ENCODE measurements at regions not wholly inside any gene's neighbourhood (a gene's known extent, or its start where the extent isn't known, plus 50 kb on each side); places are given as distances from the start of the nearest gene placed in this dataset.

- no peaks in the 10 kb centered on the region for H3K36me3 ChIP-seq
- peaks cover 21% of the 10 kb centered on the region for H3K27me3 ChIP-seq
- H3K27ac ChIP-seq = no peak overlapping the region
- H3K9me3 ChIP-seq = no peaks in the 10 kb centered on the region
- DNase-seq (no peak), ATAC-seq (no peak)
- no peak for TF ChIP-seq CTCF (IDR thresholded peaks at IDR 0.05)
- no peak overlapping the region for H3K4me3 ChIP-seq
- intact Hi-C loops (cut with DNase I) = no loop called here
- H3K4me1 ChIP-seq = no peaks in the 10 kb centered on the region
These were observed 96.1 kb upstream of the ELAC2 start for GRCh38 chr17:13113821-13114525.

GRCh38 chr17:13107676-13108235 is 89.9 kb upstream of the ELAC2 start:
- ATAC-seq (no peak), DNase-seq (no peak)
- H3K27me3 ChIP-seq = peaks cover 7% of the 10 kb centered on the region
- no peak overlapping the region for H3K4me3 ChIP-seq
- H3K27ac ChIP-seq = no peak overlapping the region
- TF ChIP-seq CTCF (IDR thresholded peaks at IDR 0.05) = no peak
- no peaks in the 10 kb centered on the region for H3K4me1 ChIP-seq
- intact Hi-C loops (cut with DNase I) = no loop called here
- H3K9me3 ChIP-seq = no peaks in the 10 kb centered on the region
- no peaks in the 10 kb centered on the region for H3K36me3 ChIP-seq

GRCh38 chr17:13106171-13106570 is 88.3 kb upstream of the ELAC2 start:
- H3K27ac ChIP-seq = no peak overlapping the region
- H3K9me3 ChIP-seq = no peaks in the 10 kb centered on the region
- no peaks in the 10 kb centered on the region for H3K27me3 ChIP-seq
- no peaks in the 10 kb centered on the region for H3K36me3 ChIP-seq
- no peak for TF ChIP-seq CTCF (IDR thresholded peaks at IDR 0.05)
- H3K4me3 ChIP-seq = no peak overlapping the region
- ATAC-seq (no peak), DNase-seq (no peak)
- intact Hi-C loops (cut with DNase I) = no loop called here
- no peaks in the 10 kb centered on the region for H3K4me1 ChIP-seq

- DNase-seq (no peak), ATAC-seq (no peak)
- no peaks in the 10 kb centered on the region for H3K36me3 ChIP-seq
- no peak overlapping the region for H3K4me3 ChIP-seq
- no peak for TF ChIP-seq CTCF (IDR thresholded peaks at IDR 0.05)
- H3K9me3 ChIP-seq = no peaks in the 10 kb centered on the region
- intact Hi-C loops (cut with DNase I) = no loop called here
- no peak overlapping the region for H3K27ac ChIP-seq
- H3K4me1 ChIP-seq = no peaks in the 10 kb centered on the region
- no peaks in the 10 kb centered on the region for H3K27me3 ChIP-seq
These were observed 86.7 kb upstream of the ELAC2 start for GRCh38 chr17:13104576-13104975.

- no peak for ATAC-seq
- H3K4me1 ChIP-seq = no peaks in the 10 kb centered on the region
- no peak overlapping the region for H3K27ac ChIP-seq
- no peaks in the 10 kb centered on the region for H3K9me3 ChIP-seq
- DNase-seq = no peak
- TF ChIP-seq CTCF (IDR thresholded peaks at IDR 0.05) = no peak
- no peaks in the 10 kb centered on the region for H3K27me3 ChIP-seq
- intact Hi-C loops (cut with DNase I) = no loop called here
- no peaks in the 10 kb centered on the region for H3K36me3 ChIP-seq
- H3K4me3 ChIP-seq = no peak overlapping the region
These were observed 84.7 kb upstream of the ELAC2 start for GRCh38 chr17:13102477-13102876.

Measured in upper lobe of right lung (tissue), 1 donor.